ENCODE measurements at regions not wholly inside any gene's neighbourhood (a gene's known extent, or its start where the extent isn't known, plus 50 kb on each side); places are given as distances from the start of the nearest gene placed in this dataset.

DNA sequence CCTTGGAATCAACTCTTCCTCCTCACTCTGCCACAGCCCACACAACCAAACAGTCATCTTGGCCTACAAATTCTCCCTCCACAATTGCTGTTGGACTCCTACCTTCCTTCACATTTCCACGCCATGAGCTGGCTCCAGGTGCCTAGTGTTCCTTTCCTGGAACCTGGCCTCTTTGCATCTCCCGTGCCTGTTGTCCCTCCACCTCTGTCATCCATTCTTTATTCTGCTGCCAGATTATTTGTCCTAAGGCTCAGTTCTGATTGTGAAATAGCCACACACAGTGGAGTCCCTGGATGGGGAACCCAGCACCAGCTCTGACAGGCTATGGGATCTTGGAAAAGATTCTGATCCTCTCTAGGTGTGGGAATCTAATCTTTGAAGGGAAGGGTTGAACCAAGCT, 109.1 kb upstream of the ANKH start:
- no peak overlapping the region for H3K4me3 ChIP-seq (replicated peaks in 1 of 2; ENCODE audit: low read depth in 2 of 2, low read length in 2 of 2)
- TF ChIP-seq, protein P1, sequence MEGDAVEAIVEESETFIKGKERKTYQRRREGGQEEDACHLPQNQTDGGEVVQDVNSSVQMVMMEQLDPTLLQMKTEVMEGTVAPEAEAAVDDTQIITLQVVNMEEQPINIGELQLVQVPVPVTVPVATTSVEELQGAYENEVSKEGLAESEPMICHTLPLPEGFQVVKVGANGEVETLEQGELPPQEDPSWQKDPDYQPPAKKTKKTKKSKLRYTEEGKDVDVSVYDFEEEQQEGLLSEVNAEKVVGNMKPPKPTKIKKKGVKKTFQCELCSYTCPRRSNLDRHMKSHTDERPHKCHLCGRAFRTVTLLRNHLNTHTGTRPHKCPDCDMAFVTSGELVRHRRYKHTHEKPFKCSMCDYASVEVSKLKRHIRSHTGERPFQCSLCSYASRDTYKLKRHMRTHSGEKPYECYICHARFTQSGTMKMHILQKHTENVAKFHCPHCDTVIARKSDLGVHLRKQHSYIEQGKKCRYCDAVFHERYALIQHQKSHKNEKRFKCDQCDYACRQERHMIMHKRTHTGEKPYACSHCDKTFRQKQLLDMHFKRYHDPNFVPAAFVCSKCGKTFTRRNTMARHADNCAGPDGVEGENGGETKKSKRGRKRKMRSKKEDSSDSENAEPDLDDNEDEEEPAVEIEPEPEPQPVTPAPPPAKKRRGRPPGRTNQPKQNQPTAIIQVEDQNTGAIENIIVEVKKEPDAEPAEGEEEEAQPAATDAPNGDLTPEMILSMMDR (IDR thresholded peaks at IDR 0.05; ENCODE audit: low read depth, low read length): no peak
- no peak for DNase-seq (ENCODE audit: low read depth in 2 of 2)

DNA sequence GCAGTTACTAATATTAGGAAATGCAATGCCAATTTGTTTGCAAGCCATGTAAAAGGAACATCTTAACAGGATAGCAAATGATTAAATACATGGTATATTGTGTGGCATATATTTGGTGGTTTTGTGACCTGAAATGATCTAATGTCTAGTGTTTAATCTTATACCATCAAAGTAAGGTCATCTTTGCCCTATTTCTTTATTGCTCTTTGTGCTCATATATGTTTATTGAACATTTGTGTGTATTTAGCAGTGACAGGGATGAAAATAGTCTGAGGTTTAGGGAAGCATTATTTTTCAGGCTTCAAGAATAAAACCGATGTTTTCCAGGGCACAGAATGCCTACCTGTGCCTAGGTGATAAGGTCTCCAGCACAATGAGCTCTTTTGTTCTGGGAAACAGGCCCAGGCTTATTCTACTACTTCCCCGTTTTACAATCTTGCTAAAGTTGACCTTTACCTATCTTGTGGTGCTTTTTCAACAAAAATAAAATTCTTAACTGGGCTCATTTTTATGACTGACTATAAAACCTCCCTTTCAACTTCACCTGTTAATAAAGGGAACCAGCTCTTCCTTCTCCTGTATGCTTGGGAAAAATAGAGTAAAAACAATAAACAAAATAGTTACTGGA, 105.6 kb upstream of the ANKH start:
- DNase-seq (ENCODE audit: low read depth in 2 of 2): no peak
- TF ChIP-seq, protein P1 (IDR thresholded peaks at IDR 0.05; ENCODE audit: low read depth, low read length): no peak
- H3K4me3 ChIP-seq (replicated peaks in 1 of 2; ENCODE audit: low read depth in 2 of 2, low read length in 2 of 2): no peak overlapping the region

DNA sequence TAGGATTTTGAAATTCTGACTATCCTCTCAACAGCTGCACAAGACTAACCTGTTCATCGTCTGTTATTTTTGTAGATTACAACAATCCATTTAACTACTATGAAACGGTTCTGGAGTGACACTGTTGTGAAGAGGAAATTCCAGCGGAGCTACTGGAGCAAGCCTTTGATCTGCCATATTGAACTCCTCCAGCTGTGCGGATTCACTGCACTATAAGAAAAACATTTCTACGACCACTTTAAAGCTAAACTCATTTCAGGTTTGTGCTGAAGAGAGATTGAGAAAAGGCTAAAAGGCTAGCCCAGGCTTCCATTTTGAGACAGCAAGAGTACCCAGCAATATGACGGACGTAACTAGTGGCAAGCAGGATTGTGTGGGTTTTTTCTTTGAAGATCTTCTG, 104.9 kb upstream of the ANKH start:
- TF ChIP-seq, protein P1 (IDR thresholded peaks at IDR 0.05; ENCODE audit: low read depth, low read length): no peak
- no peak overlapping the region for H3K4me3 ChIP-seq (replicated peaks in 1 of 2; ENCODE audit: low read depth in 2 of 2, low read length in 2 of 2)
- DNase-seq (ENCODE audit: low read depth in 2 of 2): no peak

DNA sequence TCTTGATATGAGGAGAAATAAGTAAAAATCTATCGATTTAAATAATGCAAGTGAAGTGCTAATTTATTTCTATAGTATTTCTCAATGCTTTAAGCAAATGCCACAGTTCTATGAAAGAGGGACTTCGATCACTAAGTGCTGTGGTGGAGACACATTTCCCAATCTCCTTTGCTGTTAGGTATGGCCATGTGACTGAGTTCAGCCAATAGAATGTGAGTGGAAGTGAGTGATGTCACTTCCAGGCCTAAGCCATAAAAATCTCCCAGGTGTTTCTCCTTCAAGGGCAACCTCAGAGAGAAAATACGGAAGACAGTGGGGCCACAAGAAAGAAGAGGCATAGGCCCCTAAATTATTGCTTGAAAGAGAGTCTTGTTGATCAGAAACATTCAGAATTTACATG, 100.3 kb upstream of the ANKH start:
- no peak for DNase-seq (ENCODE audit: low read depth in 2 of 2)
- TF ChIP-seq, protein P1 (IDR thresholded peaks at IDR 0.05; ENCODE audit: low read depth, low read length): no peak
- H3K4me3 ChIP-seq (replicated peaks in 1 of 2; ENCODE audit: low read depth in 2 of 2, low read length in 2 of 2): no peak overlapping the region

DNA sequence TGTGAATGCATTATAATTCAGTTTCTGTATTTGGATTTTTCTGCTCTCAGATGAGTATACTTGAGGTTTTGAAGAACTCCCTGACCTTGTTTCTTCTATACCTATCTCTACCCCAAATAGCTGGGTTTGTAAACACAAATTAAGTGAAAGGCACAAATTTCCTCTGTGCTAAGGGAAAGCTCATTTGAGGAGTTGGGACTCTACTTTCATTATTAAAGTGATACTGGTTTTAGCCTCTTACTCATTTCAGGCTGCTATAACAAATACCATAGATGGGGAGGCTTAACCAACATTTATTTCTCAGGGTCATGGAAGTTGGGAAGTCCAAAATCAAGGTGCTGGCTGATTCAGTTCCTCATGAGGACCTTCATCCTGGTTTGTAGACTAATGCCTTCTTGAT, 97.2 kb upstream of the ANKH start:
- DNase-seq (ENCODE audit: low read depth in 2 of 2): no peak
- TF ChIP-seq, protein P1 (IDR thresholded peaks at IDR 0.05; ENCODE audit: low read depth, low read length): no peak
- H3K4me3 ChIP-seq (replicated peaks in 1 of 2; ENCODE audit: low read depth in 2 of 2, low read length in 2 of 2): no peak overlapping the region

DNA sequence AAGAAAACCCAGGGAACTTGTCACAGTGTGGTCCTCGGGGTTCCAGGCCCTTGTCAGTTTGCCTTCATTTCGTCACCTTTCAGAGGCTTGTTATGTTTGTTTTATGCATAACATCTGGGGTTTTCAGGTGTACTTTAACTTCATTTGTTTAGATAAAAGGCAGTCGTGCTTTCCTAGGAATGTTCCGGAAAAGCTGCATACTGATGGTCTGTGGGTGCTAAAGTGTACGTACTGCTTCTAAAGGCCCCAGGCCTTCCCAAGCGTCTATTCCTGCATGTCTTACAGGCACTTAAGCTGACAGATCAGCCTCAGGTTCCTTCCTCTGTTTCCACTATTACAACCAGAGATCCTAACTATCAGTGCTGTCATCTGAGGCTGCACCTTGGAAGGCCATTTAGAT, 95.6 kb upstream of the ANKH start:
- H3K4me3 ChIP-seq (replicated peaks in 1 of 2; ENCODE audit: low read depth in 2 of 2, low read length in 2 of 2): no peak overlapping the region
- TF ChIP-seq, protein P1 (IDR thresholded peaks at IDR 0.05; ENCODE audit: low read depth, low read length): no peak
- DNase-seq (ENCODE audit: low read depth in 2 of 2): no peak

DNA sequence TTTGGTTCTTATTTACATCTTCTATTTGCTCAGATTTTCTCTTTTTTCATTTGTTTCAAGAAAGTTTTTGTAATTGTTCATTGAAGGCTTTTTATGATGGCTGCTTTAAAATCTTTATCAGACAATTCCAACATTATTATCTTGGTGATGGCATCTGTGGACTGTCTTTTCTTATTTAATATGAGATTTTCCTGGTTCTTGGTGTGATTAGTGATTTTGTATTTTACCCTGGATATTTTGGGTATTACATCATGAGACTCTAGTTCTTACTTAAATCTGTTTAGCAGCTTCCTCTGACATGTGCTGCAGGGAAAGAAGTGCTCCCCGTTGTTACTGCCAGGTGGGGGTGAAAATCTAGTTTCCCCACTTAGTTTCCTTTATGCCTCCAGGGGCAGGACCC, 94.2 kb upstream of the ANKH start:
- TF ChIP-seq, protein P1 (IDR thresholded peaks at IDR 0.05; ENCODE audit: low read depth, low read length): no peak
- no peak overlapping the region for H3K4me3 ChIP-seq (replicated peaks in 1 of 2; ENCODE audit: low read depth in 2 of 2, low read length in 2 of 2)
- no peak for DNase-seq (ENCODE audit: low read depth in 2 of 2)

Data from cardiac fibroblast (primary cell).